ENCODE measurements at regions not wholly inside any gene's neighbourhood (a gene's known extent, or its start where the extent isn't known, plus 50 kb on each side); places are given as distances from the start of the nearest gene placed in this dataset.
"Not testable (repeated sequence)": the region's sequence is repeated elsewhere in the genome, so short reads cannot be mapped to it uniquely, and the experiment has no call there.

GRCh38 chr6:25176466-25176865 lies 102.7 kb upstream of the CARMIL1 start:
- DNase-seq (ENCODE audit: extremely low read depth in 1 of 2, low read depth in 1 of 2) = no peak

GRCh38 chr6:25177500-25178028 lies 101.6 kb upstream of the CARMIL1 start:
- DNase-seq (ENCODE audit: extremely low read depth in 1 of 2, low read depth in 1 of 2) = no peak

GRCh38 chr6:25178336-25179035 lies 100.7 kb upstream of the CARMIL1 start:
- no peak for DNase-seq (ENCODE audit: extremely low read depth in 1 of 2, low read depth in 1 of 2)

GRCh38 chr6:25179051-25179778 lies 100.0 kb upstream of the CARMIL1 start:
- DNase-seq (ENCODE audit: extremely low read depth in 1 of 2, low read depth in 1 of 2) = no peak

GRCh38 chr6:25180630-25181349 lies 98.4 kb upstream of the CARMIL1 start:
- no peak for DNase-seq (ENCODE audit: extremely low read depth in 1 of 2, low read depth in 1 of 2)

GRCh38 chr6:25181350-25181724 lies 97.8 kb upstream of the CARMIL1 start:
- DNase-seq (ENCODE audit: extremely low read depth in 1 of 2, low read depth in 1 of 2) = no peak

- no peak for DNase-seq (ENCODE audit: extremely low read depth in 1 of 2, low read depth in 1 of 2)
Observed at GRCh38 chr6:25181923-25182322, 97.3 kb upstream of the CARMIL1 start.

DNA sequence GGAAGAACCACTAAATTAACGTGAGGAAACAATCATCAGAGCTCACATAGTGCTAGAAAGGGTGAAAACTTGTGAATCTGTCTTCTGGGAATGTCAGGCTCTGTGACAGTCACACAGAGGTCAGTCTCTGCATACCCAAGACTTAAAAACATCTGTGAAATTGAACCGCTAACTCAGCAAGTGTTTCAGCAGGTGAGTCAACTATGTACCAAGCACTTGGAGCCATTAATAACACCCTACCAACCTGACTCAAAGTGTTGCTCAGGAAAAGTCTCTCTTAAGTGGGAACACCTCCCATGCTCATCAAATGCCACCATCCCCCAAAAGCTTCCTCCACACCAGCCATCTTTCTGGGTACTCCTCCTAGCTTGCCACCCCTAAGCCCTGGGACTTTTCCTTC lies 92.3 kb upstream of the CARMIL1 start:
- no peak for DNase-seq (ENCODE audit: extremely low read depth in 1 of 2, low read depth in 1 of 2)

DNA sequence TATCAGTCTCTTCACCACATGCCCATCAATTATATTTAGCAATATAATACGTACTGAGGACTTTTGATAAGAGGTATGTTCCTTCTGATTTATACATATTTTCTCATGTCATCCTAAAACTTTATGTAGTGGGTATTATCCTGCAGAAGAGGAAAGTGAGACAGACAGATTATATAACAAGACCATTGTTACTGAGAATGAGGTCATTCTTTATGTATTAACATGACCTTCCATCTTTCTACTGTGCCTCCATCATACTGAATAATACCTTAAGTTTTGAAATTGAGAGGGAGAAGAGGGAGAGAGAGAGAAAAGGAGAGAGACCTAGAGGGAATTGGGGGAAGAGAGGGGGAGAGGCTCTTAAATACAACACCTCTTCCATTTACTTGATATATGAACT lies 90.9 kb upstream of the CARMIL1 start:
- no peak for DNase-seq (ENCODE audit: extremely low read depth in 1 of 2, low read depth in 1 of 2)

DNA sequence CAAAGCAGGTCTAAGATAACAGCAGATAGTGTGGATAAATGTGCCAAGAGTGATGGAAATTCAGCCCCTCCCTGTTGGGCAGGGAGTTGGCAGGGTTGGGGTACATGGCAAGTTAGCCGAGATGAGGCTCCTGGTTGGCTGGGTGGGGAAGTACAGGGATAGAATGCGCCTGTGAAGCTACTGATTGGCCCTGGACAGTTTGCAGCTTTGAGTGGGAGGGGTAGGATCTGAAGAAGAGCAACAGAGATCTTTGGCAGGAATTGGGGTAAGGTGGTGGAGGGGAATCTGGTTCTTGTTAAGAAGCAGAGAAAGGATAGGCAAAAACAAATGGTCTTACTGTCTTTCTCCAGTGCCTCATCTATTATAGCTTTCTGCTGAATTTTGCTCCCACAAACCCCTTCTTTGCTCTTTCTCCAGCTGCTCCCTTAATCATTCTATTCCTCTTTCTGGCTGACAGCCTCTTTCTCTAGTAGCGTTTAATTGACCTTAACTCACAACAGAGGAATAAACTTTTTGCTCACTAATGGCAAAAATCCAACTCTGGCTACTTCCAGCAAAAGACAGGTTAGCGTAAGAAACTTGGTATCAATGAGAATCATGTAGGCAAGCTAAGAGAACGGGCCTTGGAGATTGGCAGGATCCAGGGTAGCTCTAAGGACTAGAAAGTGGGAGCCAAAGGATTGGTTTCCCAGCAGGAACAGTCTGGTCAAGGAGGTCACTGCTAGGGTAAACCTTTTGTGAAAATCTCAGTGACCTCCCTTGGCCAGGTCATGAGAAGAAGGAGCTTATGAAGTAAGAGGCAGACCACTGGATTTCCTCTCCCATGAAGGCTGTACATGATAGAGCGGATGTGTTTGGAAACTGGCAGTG lies 86.3 kb upstream of the CARMIL1 start:
- DNase-seq (ENCODE audit: extremely low read depth in 1 of 2, low read depth in 1 of 2) = no peak

DNA sequence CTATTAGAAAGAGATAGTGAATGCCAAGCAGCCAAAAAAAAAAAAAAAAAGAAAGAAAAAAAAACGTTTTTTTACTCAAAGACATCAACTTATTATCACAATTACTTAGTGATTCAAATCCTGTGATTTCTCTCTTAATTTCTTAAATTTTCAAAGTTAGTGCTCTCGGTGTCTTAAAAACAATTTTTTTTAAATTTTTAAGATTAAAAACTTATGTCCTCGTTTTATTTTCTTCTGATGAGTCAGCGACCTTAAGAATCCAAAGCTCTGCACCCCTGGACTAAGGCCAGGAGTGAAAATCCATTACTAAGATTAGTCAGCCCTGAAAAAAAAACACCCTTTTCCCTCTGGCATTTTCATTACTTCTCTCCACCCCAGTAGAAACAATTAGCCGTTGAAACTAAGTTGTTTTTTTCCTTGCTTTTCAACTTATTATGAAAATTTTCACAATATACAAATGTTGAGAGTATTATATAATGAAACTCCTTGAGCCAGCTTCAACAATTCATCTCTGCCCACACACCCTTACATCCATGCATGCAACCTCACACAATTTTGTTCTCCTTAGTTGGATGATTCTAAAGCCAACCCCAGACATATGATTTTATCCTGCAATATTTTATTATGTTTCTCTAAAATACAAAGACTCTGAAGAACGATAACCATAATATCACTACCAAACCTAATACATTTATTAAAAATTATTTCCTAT lies 85.6 kb upstream of the CARMIL1 start:
- DNase-seq (ENCODE audit: extremely low read depth in 1 of 2, low read depth in 1 of 2) = no peak

DNA sequence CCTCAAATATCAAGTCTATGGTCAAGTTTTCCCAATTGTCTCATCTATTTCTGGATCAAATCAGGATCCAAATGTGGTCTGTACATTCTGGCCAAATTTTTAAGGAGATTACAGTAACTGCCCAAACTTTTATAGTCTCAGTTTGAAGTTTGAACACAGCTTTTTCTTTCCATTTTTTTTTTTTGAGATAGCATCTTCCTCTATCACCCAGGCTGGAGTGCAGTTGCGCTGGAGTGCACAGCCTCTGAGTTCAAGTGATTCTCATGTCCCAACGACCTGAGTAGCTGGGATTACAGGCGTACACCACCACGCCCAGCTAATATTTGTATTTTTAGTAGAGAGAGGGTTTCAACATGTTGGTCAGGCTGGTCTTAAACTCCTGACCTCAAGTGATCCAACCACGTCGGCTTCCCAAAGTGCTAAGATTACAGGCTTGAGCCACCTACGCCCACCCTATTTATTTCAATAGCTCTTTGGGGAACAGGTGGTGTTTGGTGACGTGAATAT lies 84.9 kb upstream of the CARMIL1 start:
- no peak for DNase-seq (ENCODE audit: extremely low read depth in 1 of 2, low read depth in 1 of 2)

DNA sequence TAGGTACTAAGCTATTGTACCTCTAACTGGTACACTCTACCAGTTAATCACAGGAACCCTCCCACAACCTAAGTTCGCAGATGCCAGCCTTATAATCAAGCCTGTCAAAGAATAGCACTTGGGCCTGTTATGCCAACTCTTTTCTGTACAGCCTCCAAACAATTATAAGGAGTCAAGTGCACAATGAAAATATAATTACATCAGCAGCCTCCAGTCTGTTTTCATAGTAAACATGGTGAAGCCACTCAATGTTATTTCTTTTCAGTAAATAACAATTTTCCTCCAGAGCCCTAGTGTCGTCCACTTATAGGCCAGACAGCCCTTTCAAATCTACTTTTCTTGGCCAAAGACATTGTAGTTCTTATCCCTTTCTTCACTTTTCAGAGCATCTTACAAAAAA lies 82.7 kb upstream of the CARMIL1 start:
- no peak for DNase-seq (ENCODE audit: extremely low read depth in 1 of 2, low read depth in 1 of 2)

GRCh38 chr6:25197111-25197510 lies 82.1 kb upstream of the CARMIL1 start:
- no peak for DNase-seq (ENCODE audit: extremely low read depth in 1 of 2, low read depth in 1 of 2)

GRCh38 chr6:25199544-25199943 lies 79.6 kb upstream of the CARMIL1 start:
- DNase-seq (ENCODE audit: extremely low read depth in 1 of 2, low read depth in 1 of 2) = no peak

DNA sequence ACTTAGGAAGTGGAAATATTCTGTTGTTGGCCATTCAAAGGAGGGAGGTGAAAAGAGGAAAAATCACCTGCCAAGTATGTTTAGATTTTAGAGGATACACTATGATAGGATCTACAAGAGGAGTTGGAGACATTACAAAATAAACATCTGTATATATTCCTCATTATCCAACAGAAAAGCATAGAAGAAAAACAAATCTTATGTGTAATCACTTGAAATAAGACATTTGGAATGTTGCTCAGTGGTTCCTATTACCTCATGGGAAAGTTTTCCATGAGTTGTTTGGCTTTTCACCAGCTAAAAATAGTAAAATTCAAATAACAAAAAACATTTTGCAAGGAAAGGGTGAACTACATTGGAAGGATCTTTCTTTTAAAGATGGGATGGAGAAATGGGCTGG lies 76.7 kb upstream of the CARMIL1 start:
- no peak for DNase-seq (ENCODE audit: extremely low read depth in 1 of 2, low read depth in 1 of 2)

DNA sequence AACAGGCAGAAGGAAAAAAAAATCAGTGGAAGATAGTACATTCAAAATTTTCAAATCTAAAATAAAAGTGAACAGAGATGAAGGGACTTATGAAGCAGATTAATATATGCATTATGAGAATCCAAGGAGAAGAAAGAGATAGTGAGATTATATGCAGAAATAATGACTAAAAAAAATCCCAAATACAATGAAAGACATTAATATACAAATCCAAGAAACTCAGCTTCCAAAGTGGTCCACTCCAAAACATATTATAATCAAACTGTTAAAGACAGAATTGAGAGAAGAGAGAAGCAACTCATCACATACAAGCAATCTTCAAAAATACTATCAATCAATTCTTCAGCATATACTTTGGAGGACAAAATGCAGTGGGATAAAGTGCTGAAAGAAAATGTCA lies 73.5 kb upstream of the CARMIL1 start:
- DNase-seq (ENCODE audit: extremely low read depth in 1 of 2, low read depth in 1 of 2) = no peak

- not testable (repeated sequence) for DNase-seq (ENCODE audit: extremely low read depth in 1 of 2, low read depth in 1 of 2)
Observed at GRCh38 chr6:25207453-25208155, 71.6 kb upstream of the CARMIL1 start.

DNA sequence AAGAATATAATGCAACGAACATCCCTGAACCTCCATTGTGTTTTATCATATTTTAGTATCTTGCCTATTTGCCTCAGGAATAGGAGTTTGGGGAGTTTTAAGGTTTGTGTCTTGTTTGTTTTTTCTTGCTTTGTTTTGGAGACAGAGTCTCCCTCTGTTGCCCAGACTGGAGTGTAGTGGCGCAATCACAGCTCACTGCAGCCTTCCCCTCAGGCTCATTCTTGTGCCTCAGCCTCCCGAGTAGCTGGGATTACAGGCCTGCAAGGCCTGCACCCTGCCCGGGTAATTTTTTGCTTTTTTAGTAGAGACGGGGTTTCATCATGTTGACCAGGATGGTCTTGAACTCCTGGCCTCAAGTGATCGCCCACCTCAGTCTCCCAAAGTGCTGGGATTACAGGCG lies 63.3 kb upstream of the CARMIL1 start:
- DNase-seq (ENCODE audit: extremely low read depth in 1 of 2, low read depth in 1 of 2) = no peak
